IMR-90 (cell line): ENCODE measurements at regions not wholly inside any gene's neighbourhood (a gene's known extent, or its start where the extent isn't known, plus 50 kb on each side); places are given as distances from the start of the nearest gene placed in this dataset.
"Not testable (repeated sequence)": the region's sequence is repeated elsewhere in the genome, so short reads cannot be mapped to it uniquely, and the experiment has no call there.

ENCODE experiments used
- CEBPB ChIP-seq: IDR thresholded peaks from 2 replicates; pipeline ENCODE4 v1.6.1; 2012; ENCODE audit warnings: low read depth, low read length, improper control_type of control experiment
- MAZ ChIP-seq: IDR thresholded peaks from 2 replicates; pipeline ENCODE4 v1.6.1; 2012; ENCODE audit warnings: low read depth, mild to moderate bottlenecking, low read length, improper control_type of control experiment, moderate library complexity, borderline replicate concordance
- MXI1 ChIP-seq: IDR thresholded peaks from 2 replicates; pipeline ENCODE4 v1.6.1; 2012; ENCODE audit warnings: low read depth, mild to moderate bottlenecking, low read length, moderate library complexity, borderline replicate concordance
- POLR2A ChIP-seq: IDR thresholded peaks from 2 replicates; pipeline ENCODE4 v1.6.1; 2012; ENCODE audit warnings: mild to moderate bottlenecking, low read depth, low read length
- TF ChIP-seq, protein P1 (sequence below): conservative IDR thresholded peaks from 2 replicates; pipeline ENCODE4 v1.5.1; 2012; ENCODE audit warnings: mild to moderate bottlenecking, low read depth, low read length, improper control_type of control experiment

DNA sequence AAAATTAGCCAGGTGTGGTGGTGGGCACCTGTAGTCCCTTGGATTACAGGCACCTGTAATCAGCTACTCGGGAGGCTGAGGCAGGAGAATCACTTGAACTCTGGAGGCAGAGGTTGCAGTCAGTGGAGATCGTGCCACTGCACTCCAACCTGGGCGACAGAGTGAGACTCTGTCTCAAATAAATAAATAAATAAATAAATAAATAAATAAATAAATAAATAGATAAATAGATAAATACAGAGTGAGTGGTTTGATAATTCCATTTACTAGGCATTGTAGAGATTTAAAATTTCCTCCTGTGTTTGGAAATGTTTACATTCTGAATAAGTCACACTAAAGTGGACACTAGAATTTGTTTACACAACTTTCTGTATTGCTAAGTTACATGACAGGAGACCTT is 504.4 kb upstream of the SEL1L start:
- TF ChIP-seq MAZ, MXI1, POLR2A, CEBPB: not testable (repeated sequence)
- TF ChIP-seq, protein P1, sequence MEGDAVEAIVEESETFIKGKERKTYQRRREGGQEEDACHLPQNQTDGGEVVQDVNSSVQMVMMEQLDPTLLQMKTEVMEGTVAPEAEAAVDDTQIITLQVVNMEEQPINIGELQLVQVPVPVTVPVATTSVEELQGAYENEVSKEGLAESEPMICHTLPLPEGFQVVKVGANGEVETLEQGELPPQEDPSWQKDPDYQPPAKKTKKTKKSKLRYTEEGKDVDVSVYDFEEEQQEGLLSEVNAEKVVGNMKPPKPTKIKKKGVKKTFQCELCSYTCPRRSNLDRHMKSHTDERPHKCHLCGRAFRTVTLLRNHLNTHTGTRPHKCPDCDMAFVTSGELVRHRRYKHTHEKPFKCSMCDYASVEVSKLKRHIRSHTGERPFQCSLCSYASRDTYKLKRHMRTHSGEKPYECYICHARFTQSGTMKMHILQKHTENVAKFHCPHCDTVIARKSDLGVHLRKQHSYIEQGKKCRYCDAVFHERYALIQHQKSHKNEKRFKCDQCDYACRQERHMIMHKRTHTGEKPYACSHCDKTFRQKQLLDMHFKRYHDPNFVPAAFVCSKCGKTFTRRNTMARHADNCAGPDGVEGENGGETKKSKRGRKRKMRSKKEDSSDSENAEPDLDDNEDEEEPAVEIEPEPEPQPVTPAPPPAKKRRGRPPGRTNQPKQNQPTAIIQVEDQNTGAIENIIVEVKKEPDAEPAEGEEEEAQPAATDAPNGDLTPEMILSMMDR, result not testable (repeated sequence)
